GM23338 (cell line): ENCODE measurements at regions not wholly inside any gene's neighbourhood (a gene's known extent, or its start where the extent isn't known, plus 50 kb on each side); places are given as distances from the start of the nearest gene placed in this dataset.

Experiments used
- ATAC-seq: fragments of 200-7000 bp; cut with Tn5 transposase; 3 replicates; pipeline ENCODE4 v1.9.1; 2020
- DNase-seq: peaks from one replicate; pipeline ENCODE4 v3.0.0-alpha.2; 2015; ENCODE audit warnings: low spot score
- H2AFZ ChIP-seq: fragments of 200-600 bp; sonication (generic); 2 replicates; pipeline ENCODE4 v1.8.0; 2016; ENCODE audit warnings: antibody characterized with exemption, mild to moderate bottlenecking, moderate library complexity
- H3F3A ChIP-seq: fragments of 200-600 bp; sonication (generic); replicated peaks from 2 replicates; pipeline ENCODE4 v1.8.0; 2017; ENCODE audit warnings: antibody characterized with exemption, mixed run types, low read depth
- H3K27ac ChIP-seq: fragments of 200-600 bp; sonication (generic); 2 replicates; pipeline ENCODE4 v1.6.1; 2016; ENCODE audit warnings: low read depth
- H3K27me3 ChIP-seq: fragments of 200-600 bp; sonication (generic); 2 replicates; pipeline ENCODE4 v1.8.0; 2016; ENCODE audit warnings: mild to moderate bottlenecking, mixed run types, moderate library complexity; ENCODE audit not compliant: insufficient read depth
- H3K36me3 ChIP-seq: fragments of 200-600 bp; sonication (generic); 2 replicates; pipeline ENCODE4 v1.8.0; 2016; ENCODE audit warnings: mild to moderate bottlenecking; ENCODE audit not compliant: insufficient read depth
- H3K4me1 ChIP-seq: fragments of 200-600 bp; sonication (generic); 2 replicates; pipeline ENCODE4 v1.8.0; 2016; ENCODE audit warnings: mild to moderate bottlenecking, moderate library complexity; ENCODE audit not compliant: insufficient read depth
- H3K4me2 ChIP-seq: fragments of 200-600 bp; sonication (generic); 2 replicates; pipeline ENCODE4 v1.7.1; 2017; ENCODE audit warnings: mixed run types
- H3K4me3 ChIP-seq: fragments of 200-600 bp; sonication (generic); 2 replicates; pipeline ENCODE4 v1.6.1; 2016; ENCODE audit warnings: mixed run types
- H3K79me2 ChIP-seq: fragments of 200-600 bp; sonication (generic); replicated peaks from 2 replicates; pipeline ENCODE4 v1.8.0; 2017; ENCODE audit warnings: mild to moderate bottlenecking; ENCODE audit not compliant: insufficient read depth
- H3K9me2 ChIP-seq: fragments of 200-600 bp; sonication (generic); 2 replicates; pipeline ENCODE4 v1.8.0; 2017; ENCODE audit not compliant: insufficient read depth
- H4K20me1 ChIP-seq: fragments of 200-600 bp; sonication (generic); replicated peaks from 2 replicates; pipeline ENCODE4 v1.8.0; 2017; ENCODE audit warnings: mild to moderate bottlenecking; ENCODE audit not compliant: insufficient read depth
- H3K27ac Mint-ChIP-seq: 2 replicates; pipeline ENCODE4 v1.8.0; 2020; ENCODE audit warnings: inconsistent platforms, mild to moderate bottlenecking, moderate library complexity, mixed read lengths
- H3K27me3 Mint-ChIP-seq: 3 replicates; pipeline ENCODE4 v1.8.0; 2022; ENCODE audit warnings: low read depth, mild to moderate bottlenecking, moderate library complexity, mixed read lengths, inconsistent platforms; ENCODE audit not compliant: insufficient read depth, poor library complexity
- H3K36me3 Mint-ChIP-seq: 3 replicates; pipeline ENCODE4 v1.8.0; 2021; ENCODE audit warnings: low read depth, mild to moderate bottlenecking, inconsistent platforms, moderate library complexity, mixed read lengths
- H3K4me1 Mint-ChIP-seq: 3 replicates; pipeline ENCODE4 v1.8.0; 2020; ENCODE audit warnings: mild to moderate bottlenecking, inconsistent platforms, mixed read lengths
- H3K4me3 Mint-ChIP-seq: 3 replicates; pipeline ENCODE4 v1.8.0; 2021; ENCODE audit warnings: moderate library complexity, mild to moderate bottlenecking, inconsistent platforms, mixed read lengths
- H3K9me3 Mint-ChIP-seq: 3 replicates; pipeline ENCODE4 v1.8.0; 2020; ENCODE audit warnings: moderate library complexity, mild to moderate bottlenecking, inconsistent platforms, mixed read lengths
- EZH2 ChIP-seq: fragments of 200-600 bp; sonication (generic); IDR thresholded peaks from one replicate; pipeline ENCODE4 v1.8.0; 2017; ENCODE audit warnings: antibody characterized with exemption, mild to moderate bottlenecking, low read depth; ENCODE audit not compliant: unreplicated experiment
- EZH2phosphoT487 ChIP-seq: fragments of 200-600 bp; sonication (generic); IDR thresholded peaks from one replicate; pipeline ENCODE4 v1.8.1; 2018; ENCODE audit warnings: antibody characterized with exemption; ENCODE audit not compliant: unreplicated experiment
- JUNB ChIP-seq: IDR thresholded peaks from one replicate; pipeline ENCODE4 v1.6.1; 2016; ENCODE audit warnings: antibody characterized with exemption; ENCODE audit not compliant: unreplicated experiment
- NANOG ChIP-seq: IDR thresholded peaks from 2 replicates; pipeline ENCODE4 v1.6.1; 2016; ENCODE audit warnings: antibody characterized with exemption, borderline replicate concordance
- REST ChIP-seq: IDR thresholded peaks from one replicate; pipeline ENCODE4 v1.6.1; 2018; ENCODE audit warnings: antibody characterized with exemption; ENCODE audit not compliant: unreplicated experiment
- STAT1 ChIP-seq: IDR thresholded peaks from one replicate; pipeline ENCODE4 v1.6.1; 2016; ENCODE audit warnings: antibody characterized with exemption; ENCODE audit not compliant: unreplicated experiment
- ZNF114 ChIP-seq: fragments of 250-450 bp; sonication (Bioruptor Pico); IDR thresholded peaks from 2 replicates; pipeline ENCODE4 v1.5.0; 2020; ENCODE audit warnings: mild to moderate bottlenecking, moderate library complexity
- ZNF331 ChIP-seq: fragments of 250-450 bp; sonication (Bioruptor Pico); IDR thresholded peaks from 2 replicates; pipeline ENCODE4 v1.5.0; 2020; ENCODE audit warnings: low read depth, mild to moderate bottlenecking, moderate library complexity
- ZNF462 ChIP-seq: fragments of 250-450 bp; sonication (Bioruptor Pico); IDR thresholded peaks from 2 replicates; pipeline ENCODE4 v1.5.0; 2020; ENCODE audit warnings: mild to moderate bottlenecking, moderate library complexity
- TF ChIP-seq, protein P1 (sequence below): IDR thresholded peaks from 2 replicates; pipeline ENCODE4 v1.6.1; 2016; ENCODE audit warnings: antibody characterized with exemption

DNA sequence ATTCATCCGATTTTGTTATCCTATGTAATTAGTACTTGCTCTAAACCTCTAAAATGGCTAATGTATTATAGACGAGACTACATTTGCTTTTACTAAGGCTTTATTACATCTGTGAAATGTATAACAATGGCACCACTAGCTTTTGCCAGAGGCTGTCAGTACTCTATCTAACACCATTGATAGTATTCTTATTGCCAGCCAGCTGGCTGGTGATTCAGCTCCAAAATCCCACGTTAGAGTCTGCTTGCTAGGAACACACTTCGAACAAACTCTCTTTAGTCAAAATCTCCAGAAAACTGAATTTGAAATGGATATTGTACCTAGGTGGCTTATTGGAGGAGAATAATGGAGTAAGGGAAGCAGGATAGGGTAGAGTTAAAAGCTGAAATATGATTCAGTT lies 839.2 kb downstream of the SLC6A15 start:
- Mint-ChIP-seq H3K4me3 (no peak overlapping the region), H3K9me3 (no peaks in the 10 kb centered on the region), H3K27ac (no peak overlapping the region), H3K36me3 (no peaks in the 10 kb centered on the region), H3K4me1 (no peaks in the 10 kb centered on the region), H3K27me3 (no peaks in the 10 kb centered on the region)
- H3K9me2 ChIP-seq = no peaks in the 10 kb centered on the region
- H2AFZ ChIP-seq = no peak overlapping the region
- DNase-seq (no peak), ATAC-seq (no peak)
- no peaks in the 10 kb centered on the region for H3K4me1 ChIP-seq
- H3K36me3 ChIP-seq = no peaks in the 10 kb centered on the region
- no peaks in the 10 kb centered on the region for H3K79me2 ChIP-seq
- H3K27me3 ChIP-seq = no peaks in the 10 kb centered on the region
- no peaks in the 10 kb centered on the region for H3F3A ChIP-seq
- no peak overlapping the region for H3K27ac ChIP-seq
- no peak overlapping the region for H3K4me3 ChIP-seq
- H4K20me1 ChIP-seq = no peaks in the 10 kb centered on the region
- H3K4me2 ChIP-seq = no peak overlapping the region
- TF ChIP-seq ZNF114 (CRISPR knock-in tag) (no peak), EZH2phosphoT487 (no peak), NANOG (no peak), STAT1 (no peak)
- TF ChIP-seq, protein P1, sequence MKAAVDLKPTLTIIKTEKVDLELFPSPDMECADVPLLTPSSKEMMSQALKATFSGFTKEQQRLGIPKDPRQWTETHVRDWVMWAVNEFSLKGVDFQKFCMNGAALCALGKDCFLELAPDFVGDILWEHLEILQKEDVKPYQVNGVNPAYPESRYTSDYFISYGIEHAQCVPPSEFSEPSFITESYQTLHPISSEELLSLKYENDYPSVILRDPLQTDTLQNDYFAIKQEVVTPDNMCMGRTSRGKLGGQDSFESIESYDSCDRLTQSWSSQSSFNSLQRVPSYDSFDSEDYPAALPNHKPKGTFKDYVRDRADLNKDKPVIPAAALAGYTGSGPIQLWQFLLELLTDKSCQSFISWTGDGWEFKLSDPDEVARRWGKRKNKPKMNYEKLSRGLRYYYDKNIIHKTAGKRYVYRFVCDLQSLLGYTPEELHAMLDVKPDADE = no peak

DNA sequence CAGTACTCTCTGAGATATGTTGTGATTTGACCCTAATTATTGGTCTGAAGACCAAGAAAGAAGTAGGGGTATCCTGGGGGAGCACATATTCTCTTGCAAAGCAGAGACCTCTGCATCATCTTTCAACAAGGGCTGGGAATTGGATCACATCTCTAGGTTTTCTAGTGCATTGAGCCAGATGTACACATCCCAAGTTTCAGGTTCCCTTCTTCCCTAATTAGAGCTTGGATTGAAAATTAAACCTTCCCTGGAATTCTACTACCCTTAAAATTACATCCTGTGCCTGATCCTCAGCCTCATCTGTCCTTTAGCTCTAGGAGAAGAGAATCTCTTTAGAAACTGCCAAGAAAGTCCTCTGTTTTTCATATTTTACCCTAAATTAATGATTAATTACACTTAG lies 839.6 kb downstream of the SLC6A15 start:
- DNase-seq (no peak), ATAC-seq (no peak)
- H3K36me3 ChIP-seq = no peaks in the 10 kb centered on the region
- H3K79me2 ChIP-seq = no peaks in the 10 kb centered on the region
- no peak overlapping the region for H3K4me3 Mint-ChIP-seq
- H3F3A ChIP-seq = no peaks in the 10 kb centered on the region
- no peak overlapping the region for H3K4me3 ChIP-seq
- no peak overlapping the region for H3K27ac Mint-ChIP-seq
- H3K4me1 ChIP-seq = no peaks in the 10 kb centered on the region
- no peaks in the 10 kb centered on the region for H3K27me3 ChIP-seq
- H3K36me3 Mint-ChIP-seq = no peaks in the 10 kb centered on the region
- no peak overlapping the region for H3K4me2 ChIP-seq
- H3K9me3 Mint-ChIP-seq = no peaks in the 10 kb centered on the region
- no peaks in the 10 kb centered on the region for H4K20me1 ChIP-seq
- no peak overlapping the region for H3K27ac ChIP-seq
- H3K9me2 ChIP-seq = no peaks in the 10 kb centered on the region
- H3K27me3 Mint-ChIP-seq = no peaks in the 10 kb centered on the region
- no peak overlapping the region for H2AFZ ChIP-seq
- H3K4me1 Mint-ChIP-seq = no peaks in the 10 kb centered on the region
- TF ChIP-seq JUNB = no peak
- no peak for TF ChIP-seq ZNF331 (CRISPR knock-in tag)
- TF ChIP-seq ZNF114 (CRISPR knock-in tag) = no peak
- TF ChIP-seq EZH2 = no peak
- no peak for TF ChIP-seq ZNF462 (CRISPR knock-in tag)
- TF ChIP-seq STAT1 = no peak
- no peak for TF ChIP-seq NANOG
- TF ChIP-seq REST = no peak
- TF ChIP-seq, protein P1 = no peak
- no peak for TF ChIP-seq EZH2phosphoT487
